H1 (cell line): ENCODE measurements at regions not wholly inside any gene's neighbourhood (a gene's known extent, or its start where the extent isn't known, plus 50 kb on each side); places are given as distances from the start of the nearest gene placed in this dataset.
"Not testable (repeated sequence)": the region's sequence is repeated elsewhere in the genome, so short reads cannot be mapped to it uniquely, and the experiment has no call there.

Source experiments
- CTCF ChIA-PET: fragments of 300-600 bp; sonication (Branson Sonifier 250); formaldehyde crosslinking; loops from one replicate; lab custom pipeline; 2021; ENCODE audit not compliant: partially characterized antibody; lab: Charles Lee
- POLR2A ChIA-PET: fragments of 300-600 bp; sonication (Branson Sonifier 250); formaldehyde crosslinking; loops from one replicate; lab custom pipeline; 2021; ENCODE audit warnings: inconsistent platforms; ENCODE audit not compliant: partially characterized antibody; lab: Charles Lee
- DNase-seq, 2 experiments: peaks; one replicate each; pipeline versions ENCODE4 v3.0.0 to v3.0.0-alpha.2; 2010 to 2022; ENCODE audit warnings: low spot score in 2 of 2, low read depth in 1 of 2, mixed read lengths in 1 of 2
- FAIRE-seq: peaks from 2 replicates; lab custom pipeline; 2011; peaks lifted over from hg19 to GRCh38; lab: Jason Lieb, UNC
- H2AFZ ChIP-seq: 2 replicates; pipeline ENCODE4 v1.8.1; 2012; ENCODE audit warnings: low read length, inconsistent platforms
- H2AK5ac ChIP-seq: 2 replicates; pipeline ENCODE4 v1.6.1; 2013; ENCODE audit warnings: low read depth, low read length
- H2BK120ac ChIP-seq: replicated peaks from 2 replicates; pipeline ENCODE3; 2013; ENCODE audit warnings: low read depth, low read length, inconsistent platforms
- H2BK12ac ChIP-seq: 2 replicates; pipeline ENCODE4 v1.6.1; 2013; ENCODE audit warnings: low read depth, low read length
- H2BK15ac ChIP-seq: 2 replicates; pipeline ENCODE4 v1.6.1; 2013; ENCODE audit warnings: low read length
- H2BK20ac ChIP-seq: 2 replicates; pipeline ENCODE4 v1.6.1; 2013; ENCODE audit warnings: low read length
- H2BK5ac ChIP-seq: 2 replicates; pipeline ENCODE4 v1.6.1; 2013; ENCODE audit warnings: low read depth, low read length
- H3K14ac ChIP-seq: 2 replicates; pipeline ENCODE4 v1.6.1; 2013; ENCODE audit warnings: inconsistent platforms; ENCODE audit not compliant: insufficient read length
- H3K18ac ChIP-seq: 2 replicates; pipeline ENCODE4 v1.6.1; 2013; ENCODE audit warnings: low read length; ENCODE audit errors: extremely low read depth
- H3K23ac ChIP-seq: 2 replicates; pipeline ENCODE4 v1.6.1; 2013; ENCODE audit warnings: inconsistent platforms; ENCODE audit not compliant: insufficient read length
- H3K23me2 ChIP-seq: 2 replicates; pipeline ENCODE4 v1.6.1; 2013; ENCODE audit warnings: low read depth, low read length
- H3K27ac ChIP-seq: 2 replicates; pipeline ENCODE4 v1.6.1; 2011; ENCODE audit warnings: low read depth, low read length, inconsistent platforms
- H3K27me3 ChIP-seq, 4 experiments: replicated peaks in 1 of 4; 1 replicate in 1 of 4; 2 replicates in 3 of 4; pipeline versions ENCODE4 v1.6.1 to v1.8.1; 2011 to 2013; ENCODE audit warnings: low read length in 3 of 4, mild to moderate bottlenecking in 3 of 4, inconsistent platforms in 2 of 4, mixed read lengths in 2 of 4, moderate library complexity in 1 of 4; ENCODE audit not compliant: control insufficient read depth in 3 of 4, insufficient read depth in 3 of 4; ENCODE audit errors: extremely low read depth in 1 of 4
- H3K36me3 ChIP-seq, 4 experiments: 2 replicates each; pipeline versions ENCODE4 v1.6.1 to v1.8.1; 2011 to 2013; ENCODE audit warnings: mild to moderate bottlenecking in 4 of 4, low read length in 3 of 4, moderate library complexity in 2 of 4, control low read depth in 1 of 4, inconsistent platforms in 1 of 4; ENCODE audit not compliant: insufficient read depth in 4 of 4, control insufficient read depth in 2 of 4
- H3K4ac ChIP-seq: replicated peaks from 2 replicates; pipeline ENCODE3; 2013; ENCODE audit warnings: low read length, low read depth, mixed read lengths, inconsistent platforms; ENCODE audit not compliant: insufficient read length
- H3K4me1 ChIP-seq, 4 experiments: replicated peaks in 1 of 4; 1 replicate in 1 of 4; 2 replicates in 3 of 4; pipeline versions ENCODE4 v1.6.1 to v1.8.1; 2011 to 2013; ENCODE audit warnings: low read length in 3 of 4, inconsistent platforms in 2 of 4, mixed read lengths in 1 of 4; ENCODE audit not compliant: insufficient read depth in 4 of 4, control insufficient read depth in 3 of 4
- H3K4me2 ChIP-seq, 2 experiments: 2 replicates each; pipeline versions ENCODE4 v1.6.1 to v1.8.1; 2011 to 2013; ENCODE audit warnings: low read depth in 2 of 2, low read length in 2 of 2, control low read depth in 1 of 2, inconsistent platforms in 1 of 2, mild to moderate bottlenecking in 1 of 2; ENCODE audit not compliant: insufficient read depth in 1 of 2
- H3K4me3 ChIP-seq, 4 experiments: fragments of 200-600, 300-600 bp in 1 of 4; sonication (generic), shearing (Covaris generic), sonication (Bioruptor Twin) in 1 of 4; 2 replicates each; pipeline versions ENCODE4 v1.5.1 to v1.8.1; 2011 to 2016; ENCODE audit warnings: low read length in 4 of 4, low read depth in 3 of 4, control low read depth in 2 of 4, inconsistent platforms in 2 of 4, mild to moderate bottlenecking in 2 of 4, mixed read lengths in 1 of 4, moderate library complexity in 1 of 4; ENCODE audit not compliant: insufficient read depth in 2 of 4; ENCODE audit errors: extremely low read depth in 1 of 4
- H3K56ac ChIP-seq: replicated peaks from 2 replicates; pipeline ENCODE3; 2013; ENCODE audit warnings: low read depth, mild to moderate bottlenecking, mixed read lengths, low read length, inconsistent platforms; ENCODE audit not compliant: insufficient read length
- H3K79me1 ChIP-seq: 2 replicates; pipeline ENCODE4 v1.6.1; 2013; ENCODE audit warnings: low read depth, low read length, control low read depth
- H3K79me2 ChIP-seq, 2 experiments: 2 replicates each; pipeline versions ENCODE4 v1.6.1 to v1.8.1; 2012 to 2013; ENCODE audit warnings: low read length in 2 of 2, mild to moderate bottlenecking in 2 of 2, inconsistent platforms in 1 of 2; ENCODE audit not compliant: insufficient read depth in 2 of 2, control insufficient read depth in 1 of 2
- H3K9ac ChIP-seq, 4 experiments: replicated peaks in 1 of 4; 1 replicate in 1 of 4; 2 replicates in 3 of 4; pipeline versions ENCODE4 v1.6.1 to v1.8.1; 2011 to 2013; ENCODE audit warnings: low read depth in 3 of 4, low read length in 3 of 4, control low read depth in 2 of 4, mild to moderate bottlenecking in 2 of 4, moderate library complexity in 2 of 4, inconsistent platforms in 1 of 4; ENCODE audit errors: extremely low read depth in 1 of 4
- H3K9me3 ChIP-seq, 2 experiments: 2 replicates each; pipeline versions ENCODE4 v1.6.1 to v1.8.1; 2012 to 2013; ENCODE audit warnings: mild to moderate bottlenecking in 2 of 2, moderate library complexity in 2 of 2, control low read depth in 1 of 2, inconsistent platforms in 1 of 2, low read depth in 1 of 2, low read length in 1 of 2, mixed read lengths in 1 of 2; ENCODE audit not compliant: insufficient read depth in 2 of 2
- H4K20me1 ChIP-seq, 2 experiments: replicated peaks in 1 of 2; 2 replicates each; pipeline versions ENCODE3 to v1.8.1; 2011 to 2013; ENCODE audit warnings: inconsistent platforms in 2 of 2, low read length in 2 of 2, mild to moderate bottlenecking in 1 of 2; ENCODE audit not compliant: insufficient read depth in 2 of 2, control insufficient read depth in 1 of 2
- H4K5ac ChIP-seq: 2 replicates; pipeline ENCODE4 v1.6.1; 2013; ENCODE audit warnings: low read length, low read depth, mixed read lengths, inconsistent platforms; ENCODE audit not compliant: insufficient read length
- H4K8ac ChIP-seq: 2 replicates; pipeline ENCODE4 v1.8.0; 2013; ENCODE audit warnings: mild to moderate bottlenecking, moderate library complexity, low read length, inconsistent platforms; ENCODE audit not compliant: insufficient read depth; ENCODE audit errors: extremely low read depth
- H4K91ac ChIP-seq: replicated peaks from 2 replicates; pipeline ENCODE3; 2013; ENCODE audit warnings: low read length, mixed read lengths, inconsistent platforms; ENCODE audit not compliant: insufficient read length
- WGBS, 2 experiments: shearing (Covaris generic) in 1 of 2; methylation state at CpG; one replicate each; pipeline versions ENCODE4 v1.1.6 to v1.1.7; 2013 to 2015; ENCODE audit warnings: low lambda C conversion rate in 2 of 2, mixed read lengths in 2 of 2, inconsistent platforms in 1 of 2, low coverage in 1 of 2, missing lambda C conversion rate in 1 of 2; ENCODE audit not compliant: insufficient replicate concordance in 2 of 2, insufficient coverage in 1 of 2, insufficient read length in 1 of 2; ENCODE audit errors: extremely low coverage in 1 of 2, missing lambda C conversion rate in 1 of 2; 5-methylcytosine and 5-hydroxymethylcytosine counted together

DNA sequence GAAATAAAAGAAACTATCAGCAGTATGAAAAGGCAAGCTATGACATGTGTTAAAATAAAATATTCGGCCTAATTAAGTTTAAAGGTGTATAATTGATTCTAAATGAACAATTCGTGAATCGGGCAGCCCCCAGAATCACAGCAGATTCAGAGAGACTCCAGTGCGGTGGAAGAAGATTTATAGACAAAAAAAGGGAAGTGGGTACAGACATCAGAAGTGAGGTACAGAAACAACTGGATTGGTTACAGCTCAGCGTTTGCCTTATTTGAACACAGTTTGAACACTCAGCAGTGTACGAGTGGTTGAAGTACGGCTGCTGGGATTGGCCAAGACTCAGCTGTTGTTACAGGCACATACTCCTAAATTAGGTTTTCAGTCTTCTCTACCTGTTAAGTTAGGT lies 113.1 kb downstream of the POU4F1 start:
- H3K4me2 ChIP-seq, H3K4me3 ChIP-seq, H3K9ac ChIP-seq, H3K14ac ChIP-seq, H3K27ac ChIP-seq, H2BK5ac ChIP-seq, H3K79me2 ChIP-seq, H3K79me1 ChIP-seq, H3K27me3 ChIP-seq, H4K5ac ChIP-seq, H4K91ac ChIP-seq, H2AFZ ChIP-seq, H3K36me3 ChIP-seq, H2AK5ac ChIP-seq, H2BK120ac ChIP-seq, H3K23ac ChIP-seq, H3K23me2 ChIP-seq, H4K20me1 ChIP-seq, H3K9me3 ChIP-seq, H3K4me1 ChIP-seq, DNase-seq, FAIRE-seq, H2BK20ac ChIP-seq, H2BK12ac ChIP-seq, H3K56ac ChIP-seq, H3K18ac ChIP-seq, POLR2A ChIA-PET, H4K8ac ChIP-seq, H3K4ac ChIP-seq, H2BK15ac ChIP-seq: not testable (repeated sequence)
- 91% methylated on average over 7 of the region's 7 CpGs; no CpG with 5 or more reads in 1 of the 2 experiments for WGBS, 2 experiments
- CTCF ChIA-PET: interaction anchor here (1.2 to 1.6 kb wide), 2 partner anchors 9 to 96 kb away, joined by 4 read pairs; no protein-coding TSS in a partner anchor
